ENCODE measurements at regions not wholly inside any gene's neighbourhood (a gene's known extent, or its start where the extent isn't known, plus 50 kb on each side); places are given as distances from the start of the nearest gene placed in this dataset.
"Not testable (repeated sequence)": the region's sequence is repeated elsewhere in the genome, so short reads cannot be mapped to it uniquely, and the experiment has no call there.

- not testable (repeated sequence) for H3K4me3 ChIP-seq (ENCODE audit: low read length); H3K27me3 ChIP-seq (ENCODE audit: insufficient read depth, low read length); H3K4me1 ChIP-seq (ENCODE audit: insufficient read depth, low read length); H3K9me3 ChIP-seq (ENCODE audit: low read length); H3K36me3 ChIP-seq (ENCODE audit: insufficient read depth, low read length)
- peak overlapping the region; percentile 32 for H2AFZ ChIP-seq (ENCODE audit: low read depth, low read length)
Measured at GRCh38 chr12:48409938-48410337, 59.2 kb upstream of the ZNF641 start.

GRCh38 chr12:48413388-48413787, 59.0 kb upstream of the ANP32D start:
- Histone ChIP-seq H3K4me1 (ENCODE audit: insufficient read depth, low read length) (peaks cover 9% of the 10 kb centered on the region), H3K4me3 (ENCODE audit: low read length) (no peak overlapping the region), H2AFZ (ENCODE audit: low read depth, low read length) (no peak overlapping the region), H3K27me3 (ENCODE audit: insufficient read depth, low read length) (no peaks in the 10 kb centered on the region), H3K36me3 (ENCODE audit: insufficient read depth, low read length) (no peaks in the 10 kb centered on the region), H3K9me3 (ENCODE audit: low read length) (peaks cover 3% of the 10 kb centered on the region)

GRCh38 chr12:48414021-48414420, 58.3 kb upstream of the ANP32D start:
- Histone ChIP-seq H3K36me3 (ENCODE audit: insufficient read depth, low read length) (no peaks in the 10 kb centered on the region), H3K4me1 (ENCODE audit: insufficient read depth, low read length) (peaks cover 9% of the 10 kb centered on the region), H3K27me3 (ENCODE audit: insufficient read depth, low read length) (no peaks in the 10 kb centered on the region), H3K9me3 (ENCODE audit: low read length) (peaks cover 3% of the 10 kb centered on the region), H3K4me3 (ENCODE audit: low read length) (no peak overlapping the region), H2AFZ (ENCODE audit: low read depth, low read length) (no peak overlapping the region)

- H3K27me3 ChIP-seq (ENCODE audit: insufficient read depth, low read length), result no peaks in the 10 kb centered on the region
- H3K4me3 ChIP-seq (ENCODE audit: low read length), result no peak overlapping the region
- no peaks in the 10 kb centered on the region for H3K36me3 ChIP-seq (ENCODE audit: insufficient read depth, low read length)
- peaks cover 13% of the 10 kb centered on the region for H3K4me1 ChIP-seq (ENCODE audit: insufficient read depth, low read length)
- no peak overlapping the region for H2AFZ ChIP-seq (ENCODE audit: low read depth, low read length)
- no peaks in the 10 kb centered on the region for H3K9me3 ChIP-seq (ENCODE audit: low read length)
Measured at GRCh38 chr12:48419116-48419935, 53.0 kb upstream of the ANP32D start.

- Histone ChIP-seq H3K9me3 (ENCODE audit: low read length) (no peaks in the 10 kb centered on the region), H3K4me3 (ENCODE audit: low read length) (no peak overlapping the region), H3K27me3 (ENCODE audit: insufficient read depth, low read length) (no peaks in the 10 kb centered on the region), H3K36me3 (ENCODE audit: insufficient read depth, low read length) (no peaks in the 10 kb centered on the region), H2AFZ (ENCODE audit: low read depth, low read length) (no peak overlapping the region), H3K4me1 (ENCODE audit: insufficient read depth, low read length) (peaks cover 13% of the 10 kb centered on the region)
Measured at GRCh38 chr12:48420039-48420775, 52.2 kb upstream of the ANP32D start.

GRCh38 chr12:48422060-48422459, 50.3 kb upstream of the ANP32D start:
- Histone ChIP-seq H3K36me3 (ENCODE audit: insufficient read depth, low read length) (no peaks in the 10 kb centered on the region), H3K9me3 (ENCODE audit: low read length) (no peaks in the 10 kb centered on the region), H2AFZ (ENCODE audit: low read depth, low read length) (no peak overlapping the region), H3K27me3 (ENCODE audit: insufficient read depth, low read length) (no peaks in the 10 kb centered on the region), H3K4me1 (ENCODE audit: insufficient read depth, low read length) (peaks cover 13% of the 10 kb centered on the region), H3K4me3 (ENCODE audit: low read length) (no peak overlapping the region)
